ENCODE measurements at regions not wholly inside any gene's neighbourhood (a gene's known extent, or its start where the extent isn't known, plus 50 kb on each side); places are given as distances from the start of the nearest gene placed in this dataset.

- Histone ChIP-seq H3K9me3 (no peaks in the 10 kb centered on the region), H3K4me1 (peaks cover 0 to 100% (median 84%) of the 10 kb centered on the region in 4 donors), H3K4me3 (no peak overlapping the region), H3K36me3 (no peaks in the 10 kb centered on the region), H3K27ac (peak overlapping the region in 2 of 4 donors; percentile 90 to 92), H3K27me3 (no peaks in the 10 kb centered on the region)
- TF ChIP-seq EP300 (IDR thresholded peaks at IDR 0.05) (peak in 1 of 2 donors; percentile 8), POLR2A (IDR thresholded peaks at IDR 0.05) (no peak)
- DNase-seq (ENCODE audit: low spot score in 2 of 2): no peak
- WGBS, 2 donors: 74 to 80% methylated on average over 15 to 16 of the region's 16 CpGs
Measured at GRCh38 chr7:130990178-130990832, 256.3 kb upstream of the KLF14 start.

- 82 to 83% methylated on average over 11 of the region's 11 CpGs for WGBS, 2 donors
- TF ChIP-seq POLR2A (IDR thresholded peaks at IDR 0.05): no peak
- no peaks in the 10 kb centered on the region for H3K36me3 ChIP-seq
- H3K4me3 ChIP-seq: peak overlapping the region in 2 of 4 donors; percentile 1 to 15
- DNase-seq (ENCODE audit: low spot score in 2 of 2): no peak
- H3K27me3 ChIP-seq: no peaks in the 10 kb centered on the region
- peaks cover 5 to 100% (median 83%) of the 10 kb centered on the region in 4 donors for H3K4me1 ChIP-seq
- peak overlapping the region; percentile 78 to 92 (median 91) for H3K27ac ChIP-seq
- no peaks in the 10 kb centered on the region for H3K9me3 ChIP-seq
Measured at GRCh38 chr7:130993671-130994365, 259.8 kb upstream of the KLF14 start.

- Histone ChIP-seq H3K27me3 (no peaks in the 10 kb centered on the region), H3K36me3 (no peaks in the 10 kb centered on the region), H3K9me3 (no peaks in the 10 kb centered on the region), H3K4me1 (peaks cover 5 to 100% (median 85%) of the 10 kb centered on the region in 4 donors), H3K4me3 (peak overlapping the region in 2 of 4 donors; percentile 1 to 15), H3K27ac (peak overlapping the region; percentile 78 to 92 (median 91))
- WGBS, 2 donors: 22 to 46% methylated on average over 13 of the region's 13 CpGs
- peak in 1 of 2 donors; percentile 55 for DNase-seq (ENCODE audit: low spot score in 2 of 2)
- TF ChIP-seq, protein P1, sequence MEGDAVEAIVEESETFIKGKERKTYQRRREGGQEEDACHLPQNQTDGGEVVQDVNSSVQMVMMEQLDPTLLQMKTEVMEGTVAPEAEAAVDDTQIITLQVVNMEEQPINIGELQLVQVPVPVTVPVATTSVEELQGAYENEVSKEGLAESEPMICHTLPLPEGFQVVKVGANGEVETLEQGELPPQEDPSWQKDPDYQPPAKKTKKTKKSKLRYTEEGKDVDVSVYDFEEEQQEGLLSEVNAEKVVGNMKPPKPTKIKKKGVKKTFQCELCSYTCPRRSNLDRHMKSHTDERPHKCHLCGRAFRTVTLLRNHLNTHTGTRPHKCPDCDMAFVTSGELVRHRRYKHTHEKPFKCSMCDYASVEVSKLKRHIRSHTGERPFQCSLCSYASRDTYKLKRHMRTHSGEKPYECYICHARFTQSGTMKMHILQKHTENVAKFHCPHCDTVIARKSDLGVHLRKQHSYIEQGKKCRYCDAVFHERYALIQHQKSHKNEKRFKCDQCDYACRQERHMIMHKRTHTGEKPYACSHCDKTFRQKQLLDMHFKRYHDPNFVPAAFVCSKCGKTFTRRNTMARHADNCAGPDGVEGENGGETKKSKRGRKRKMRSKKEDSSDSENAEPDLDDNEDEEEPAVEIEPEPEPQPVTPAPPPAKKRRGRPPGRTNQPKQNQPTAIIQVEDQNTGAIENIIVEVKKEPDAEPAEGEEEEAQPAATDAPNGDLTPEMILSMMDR (IDR thresholded peaks at IDR 0.05): no peak
- TF ChIP-seq POLR2A (IDR thresholded peaks at IDR 0.05) (peak in 1 of 2 donors; percentile 38), EP300 (IDR thresholded peaks at IDR 0.05) (peak; percentile 85 to 89)
Measured at GRCh38 chr7:130994378-130995115, 260.5 kb upstream of the KLF14 start.

GRCh38 chr7:130995252-130996081 lies 261.5 kb upstream of the KLF14 start:
- no peaks in the 10 kb centered on the region for H3K9me3 ChIP-seq
- peaks cover 5 to 100% (median 89%) of the 10 kb centered on the region in 4 donors for H3K4me1 ChIP-seq
- peak overlapping the region; percentile 78 to 92 (median 91) for H3K27ac ChIP-seq
- DNase-seq (ENCODE audit: low spot score in 2 of 2): no peak
- TF ChIP-seq, protein P1 (IDR thresholded peaks at IDR 0.05): no peak
- TF ChIP-seq EP300 (IDR thresholded peaks at IDR 0.05): no peak
- H3K36me3 ChIP-seq: no peaks in the 10 kb centered on the region
- H3K4me3 ChIP-seq: no peak overlapping the region
- no peaks in the 10 kb centered on the region for H3K27me3 ChIP-seq
- WGBS, 2 donors: 52 to 55% methylated on average over 10 of the region's 10 CpGs

- WGBS, 2 donors: 38 to 42% methylated on average over 5 of the region's 5 CpGs
- DNase-seq (ENCODE audit: low spot score in 2 of 2): no peak
- Histone ChIP-seq H3K9me3 (no peaks in the 10 kb centered on the region), H3K27me3 (no peaks in the 10 kb centered on the region), H3K27ac (peak overlapping the region; percentile 78 to 92 (median 91)), H3K36me3 (peaks cover 0 to under 1% (median 0%) of the 10 kb centered on the region in 3 donors), H3K4me1 (peaks cover 5 to 99% (median 82%) of the 10 kb centered on the region in 4 donors), H3K4me3 (no peak overlapping the region)
- TF ChIP-seq POLR2A (IDR thresholded peaks at IDR 0.05): no peak
- TF ChIP-seq, protein P1 (IDR thresholded peaks at IDR 0.05): peak in 1 of 5 experiments; percentile 24
- TF ChIP-seq EP300 (IDR thresholded peaks at IDR 0.05): peak; percentile 70 to 77
Measured at GRCh38 chr7:130996205-130996832, 262.3 kb upstream of the KLF14 start.

Data from tibial nerve (tissue), 4 donors.